HCT116 (cell line): ENCODE measurements at regions not wholly inside any gene's neighbourhood (a gene's known extent, or its start where the extent isn't known, plus 50 kb on each side); places are given as distances from the start of the nearest gene placed in this dataset.

ENCODE experiments used
- CTCF ChIP-seq, 3 experiments: fragments of 200-600 bp in 1 of 3; sonication (generic) in 1 of 3; IDR thresholded peaks in 2 of 3; conservative IDR thresholded peaks in 1 of 3; 2 replicates each; pipeline ENCODE4 v1.5.1; 2012 to 2017; ENCODE audit warnings: low read depth in 2 of 3, low read length in 2 of 3, antibody characterized with exemption in 1 of 3, borderline replicate concordance in 1 of 3, control low read depth in 1 of 3, mild to moderate bottlenecking in 1 of 3, mixed read lengths in 1 of 3, mixed run types in 1 of 3, moderate library complexity in 1 of 3; ENCODE audit not compliant: insufficient read depth in 1 of 3
- EZH2 ChIP-seq: fragments of 200-600 bp; sonication (generic); IDR thresholded peaks from 2 replicates; pipeline ENCODE4 v1.6.1; 2017; ENCODE audit warnings: antibody characterized with exemption, mixed run types
- JUND ChIP-seq: IDR thresholded peaks from 2 replicates; pipeline ENCODE4 v1.6.1; 2012
- MAX ChIP-seq: IDR thresholded peaks from 2 replicates; pipeline ENCODE4 v1.6.1; 2012
- POLR2A ChIP-seq: IDR thresholded peaks from 2 replicates; pipeline ENCODE4 v1.7.0; 2011; ENCODE audit warnings: borderline replicate concordance; ENCODE audit not compliant: insufficient read depth, insufficient read length; ENCODE audit errors: extremely low read depth
- POLR2AphosphoS5 ChIP-seq: IDR thresholded peaks from 2 replicates; pipeline ENCODE4 v1.6.1; 2011; ENCODE audit warnings: mild to moderate bottlenecking, low read depth, low read length, moderate library complexity
- RAD21 ChIP-seq: IDR thresholded peaks from 2 replicates; pipeline ENCODE4 v1.6.1; 2012; ENCODE audit warnings: low read depth, mild to moderate bottlenecking
- REST ChIP-seq: IDR thresholded peaks from 2 replicates; pipeline ENCODE4 v1.6.1; 2012; ENCODE audit warnings: low read depth
- SP1 ChIP-seq: IDR thresholded peaks from 2 replicates; pipeline ENCODE4 v1.6.1; 2012; ENCODE audit warnings: low read depth
- YY1 ChIP-seq: IDR thresholded peaks from 2 replicates; pipeline ENCODE4 v1.6.1; 2011; ENCODE audit warnings: low read length, low read depth, moderate library complexity, mild to moderate bottlenecking; ENCODE audit not compliant: insufficient replicate concordance; ENCODE audit errors: extremely low read depth
- ZBTB33 ChIP-seq: IDR thresholded peaks from 2 replicates; pipeline ENCODE4 v1.6.1; 2011; ENCODE audit warnings: mild to moderate bottlenecking, low read length, moderate library complexity; ENCODE audit not compliant: insufficient replicate concordance; ENCODE audit errors: extremely low read depth
- ZNF274 ChIP-seq: fragments of 200-500 bp; sonication (Bioruptor generic); IDR thresholded peaks from 2 replicates; pipeline ENCODE4 v1.6.1; 2014; ENCODE audit warnings: mild to moderate bottlenecking, low read depth, low read length, inconsistent platforms

- no peak for TF ChIP-seq ZBTB33
- TF ChIP-seq CTCF (IDR thresholded peaks at IDR 0.05 in 2 of 3, conservative IDR thresholded peaks at IDR 0.05 in 1 of 3; ENCODE audit: borderline replicate concordance in 1 of 3, insufficient read depth in 1 of 3, low read depth in 2 of 3, low read length in 2 of 3) = no peak
- TF ChIP-seq RAD21 = no peak
- TF ChIP-seq YY1 = no peak
- TF ChIP-seq POLR2AphosphoS5 = no peak
- TF ChIP-seq MAX = no peak
- TF ChIP-seq REST = no peak
- no peak for TF ChIP-seq EZH2
- TF ChIP-seq JUND = no peak
- no peak for TF ChIP-seq ZNF274
- no peak for TF ChIP-seq POLR2A
- TF ChIP-seq SP1 = no peak
Observed at GRCh38 chr11:82631722-82632630, 101.7 kb downstream of the FAM181B start.
